ENCODE measurements at regions not wholly inside any gene's neighbourhood (a gene's known extent, or its start where the extent isn't known, plus 50 kb on each side); places are given as distances from the start of the nearest gene placed in this dataset.

- no peak overlapping the region for H3K27ac Mint-ChIP-seq (ENCODE audit: unreplicated experiment)
- peaks cover 21% of the 10 kb centered on the region for H3K9me3 Mint-ChIP-seq (ENCODE audit: unreplicated experiment)
- no peak for TF ChIP-seq CTCF (IDR thresholded peaks at IDR 0.05)
- no peak overlapping the region for H3K4me3 Mint-ChIP-seq (ENCODE audit: unreplicated experiment)
- no peaks in the 10 kb centered on the region for H3K4me1 Mint-ChIP-seq (ENCODE audit: unreplicated experiment)
- no peaks in the 10 kb centered on the region for H3K27me3 Mint-ChIP-seq (ENCODE audit: unreplicated experiment)
- peaks cover 7% of the 10 kb centered on the region for H3K36me3 Mint-ChIP-seq (ENCODE audit: unreplicated experiment)
- DNase-seq (ENCODE audit: extremely low spot score, unreplicated experiment) = no peak
These were observed 843.8 kb upstream of the GJE1 start for GRCh38 chr6:141288947-141289346.

GRCh38 chr6:141282263-141282662, 850.5 kb upstream of the GJE1 start:
- TF ChIP-seq CTCF (IDR thresholded peaks at IDR 0.05) = no peak
- Mint-ChIP-seq H3K9me3 (ENCODE audit: unreplicated experiment) (peaks cover 10% of the 10 kb centered on the region), H3K36me3 (ENCODE audit: unreplicated experiment) (no peaks in the 10 kb centered on the region), H3K27ac (ENCODE audit: unreplicated experiment) (no peak overlapping the region), H3K4me3 (ENCODE audit: unreplicated experiment) (no peak overlapping the region), H3K27me3 (ENCODE audit: unreplicated experiment) (no peaks in the 10 kb centered on the region), H3K4me1 (ENCODE audit: unreplicated experiment) (peaks cover 3% of the 10 kb centered on the region)
- DNase-seq (ENCODE audit: extremely low spot score, unreplicated experiment) = no peak

- Mint-ChIP-seq H3K27me3 (ENCODE audit: unreplicated experiment) (no peaks in the 10 kb centered on the region), H3K4me3 (ENCODE audit: unreplicated experiment) (no peak overlapping the region), H3K4me1 (ENCODE audit: unreplicated experiment) (peaks cover 19% of the 10 kb centered on the region), H3K27ac (ENCODE audit: unreplicated experiment) (no peak overlapping the region), H3K9me3 (ENCODE audit: unreplicated experiment) (peaks cover 7% of the 10 kb centered on the region), H3K36me3 (ENCODE audit: unreplicated experiment) (no peaks in the 10 kb centered on the region)
- no peak for TF ChIP-seq CTCF (IDR thresholded peaks at IDR 0.05)
- DNase-seq (ENCODE audit: extremely low spot score, unreplicated experiment) = no peak
These were observed 863.0 kb upstream of the GJE1 start for GRCh38 chr6:141269684-141270083.

- Mint-ChIP-seq H3K36me3 (ENCODE audit: unreplicated experiment) (no peaks in the 10 kb centered on the region), H3K4me1 (ENCODE audit: unreplicated experiment) (peaks cover 30% of the 10 kb centered on the region), H3K27me3 (ENCODE audit: unreplicated experiment) (no peaks in the 10 kb centered on the region), H3K9me3 (ENCODE audit: unreplicated experiment) (peaks cover 13% of the 10 kb centered on the region), H3K27ac (ENCODE audit: unreplicated experiment) (no peak overlapping the region), H3K4me3 (ENCODE audit: unreplicated experiment) (no peak overlapping the region)
- peak; percentile 57 for DNase-seq (ENCODE audit: extremely low spot score, unreplicated experiment)
- no peak for TF ChIP-seq CTCF (IDR thresholded peaks at IDR 0.05)
These were observed 865.3 kb upstream of the GJE1 start for GRCh38 chr6:141267420-141267819.

- Mint-ChIP-seq H3K36me3 (ENCODE audit: unreplicated experiment) (no peaks in the 10 kb centered on the region), H3K4me3 (ENCODE audit: unreplicated experiment) (peak overlapping the region; percentile 30)
These were observed 866.7 kb upstream of the GJE1 start for GRCh38 chr6:141265756-141266623.

More at GRCh38 chr6:141265756-141266623, 866.7 kb upstream of the GJE1 start:
- Mint-ChIP-seq H3K4me1 (ENCODE audit: unreplicated experiment) (peaks cover 25% of the 10 kb centered on the region), H3K27ac (ENCODE audit: unreplicated experiment) (peak overlapping the region; percentile 25), H3K27me3 (ENCODE audit: unreplicated experiment) (no peaks in the 10 kb centered on the region), H3K9me3 (ENCODE audit: unreplicated experiment) (peaks cover 13% of the 10 kb centered on the region)
- no peak for TF ChIP-seq CTCF (IDR thresholded peaks at IDR 0.05)
- no peak for DNase-seq (ENCODE audit: extremely low spot score, unreplicated experiment)

Data from osteocyte (in vitro differentiated cells).